PC-9 (cell line): ENCODE measurements at regions not wholly inside any gene's neighbourhood (a gene's known extent, or its start where the extent isn't known, plus 50 kb on each side); places are given as distances from the start of the nearest gene placed in this dataset.

ENCODE experiments used
- CTCF ChIP-seq: fragments of 200-600 bp; sonication (generic); conservative IDR thresholded peaks from 2 replicates; pipeline ENCODE4 v1.6.1; 2017; ENCODE audit warnings: mixed run types, antibody characterized with exemption, mild to moderate bottlenecking, moderate library complexity
- EZH2 ChIP-seq: fragments of 200-600 bp; sonication (generic); IDR thresholded peaks from 2 replicates; pipeline ENCODE4 v1.8.0; 2017; ENCODE audit warnings: antibody characterized with exemption, low read depth

DNA sequence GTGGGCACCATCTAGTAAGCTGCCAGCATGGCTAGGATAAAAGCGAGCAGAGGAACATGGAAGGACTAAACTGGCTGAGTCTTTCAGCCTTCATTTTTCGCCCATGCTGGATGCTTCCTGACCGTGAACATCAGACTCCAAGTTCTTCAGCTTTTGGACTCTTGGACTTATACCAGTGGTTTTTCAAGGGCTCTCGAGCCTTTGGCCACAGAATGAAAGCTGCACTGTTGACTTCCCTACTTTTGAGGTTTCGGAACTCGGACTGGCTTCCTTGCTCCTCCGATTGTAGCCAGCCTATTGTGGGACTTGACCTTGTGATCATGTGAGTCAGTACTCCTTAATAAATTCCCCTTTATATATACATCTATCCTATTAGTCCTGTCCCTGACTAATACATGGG, 785.1 kb upstream of the SLITRK6 start:
- TF ChIP-seq CTCF (no peak), EZH2 (no peak)
